Fibroblast of the aortic adventitia (primary cell): ENCODE measurements at regions not wholly inside any gene's neighbourhood (a gene's known extent, or its start where the extent isn't known, plus 50 kb on each side); places are given as distances from the start of the nearest gene placed in this dataset.
"Not testable (repeated sequence)": the region's sequence is repeated elsewhere in the genome, so short reads cannot be mapped to it uniquely, and the experiment has no call there.

Experiments used
- DNase-seq: peaks from one replicate; pipeline ENCODE4 v3.0.0-alpha.2; 2010; ENCODE audit warnings: low read depth
- H3K4me3 ChIP-seq: 2 replicates; pipeline ENCODE4 v1.5.1; 2011; ENCODE audit warnings: low read depth, mild to moderate bottlenecking, control low read depth, low read length, moderate library complexity
- CTCF ChIP-seq: IDR thresholded peaks from 2 replicates; pipeline ENCODE4 v1.5.1; 2011; ENCODE audit warnings: mild to moderate bottlenecking, low read length, control low read depth, inconsistent platforms; ENCODE audit not compliant: insufficient read depth

GRCh38 chr10:22158426-22158825 is 59.4 kb downstream of the EBLN1 start:
- TF ChIP-seq CTCF: no peak
- no peak overlapping the region for H3K4me3 ChIP-seq
- no peak for DNase-seq

- DNase-seq: no peak
- no peak overlapping the region for H3K4me3 ChIP-seq
- no peak for TF ChIP-seq CTCF
Observed at GRCh38 chr10:22156750-22157149, 61.1 kb downstream of the EBLN1 start.

- H3K4me3 ChIP-seq: no peak overlapping the region
- no peak for DNase-seq
- TF ChIP-seq CTCF: no peak
Observed at GRCh38 chr10:22152403-22152802, 65.4 kb downstream of the EBLN1 start.

GRCh38 chr10:22150842-22151241 is 67.0 kb downstream of the EBLN1 start:
- DNase-seq: no peak
- H3K4me3 ChIP-seq: no peak overlapping the region
- no peak for TF ChIP-seq CTCF

- TF ChIP-seq CTCF: no peak
- peak; percentile 34 for DNase-seq
- no peak overlapping the region for H3K4me3 ChIP-seq
Observed at GRCh38 chr10:22148961-22149360, 68.9 kb downstream of the EBLN1 start.

GRCh38 chr10:22145873-22146272 is 71.9 kb downstream of the EBLN1 start:
- not testable (repeated sequence) for DNase-seq, H3K4me3 ChIP-seq

GRCh38 chr10:22137542-22137941 is 80.3 kb downstream of the EBLN1 start:
- no peak overlapping the region for H3K4me3 ChIP-seq
- TF ChIP-seq CTCF: no peak
- no peak for DNase-seq
